ENCODE measurements at regions not wholly inside any gene's neighbourhood (a gene's known extent, or its start where the extent isn't known, plus 50 kb on each side); places are given as distances from the start of the nearest gene placed in this dataset.

GRCh38 chr1:207244409-207244801, 77.1 kb upstream of the CD55 start:
- TF ChIP-seq CTCF (IDR thresholded peaks at IDR 0.05): no peak
- TF ChIP-seq POLR2A (IDR thresholded peaks at IDR 0.05): no peak

All from Peyer's patch (tissue), 4 donors.